Activated T-helper 17 cell treated with anti-CD3 and anti-CD28 coated beads, Interleukin-2, amount 50 U/mL, for 72 hours (primary cell): ENCODE measurements at regions not wholly inside any gene's neighbourhood (a gene's known extent, or its start where the extent isn't known, plus 50 kb on each side); places are given as distances from the start of the nearest gene placed in this dataset.
A peak's percentile ranks its signal among the peaks of the same experiment; 100 is the strongest.

Experiments
- ATAC-seq: fragments of 150-1000 bp; cut with Tn5 transposase; replicated peaks from 2 replicates; pipeline ENCODE4 v1.10.0; 2021; ENCODE audit warnings: mild to moderate bottlenecking, moderate library complexity
- H3K27ac Mint-ChIP-seq: one replicate; pipeline ENCODE4 v1.8.0; 2022; ENCODE audit warnings: mixed read lengths
- H3K27me3 Mint-ChIP-seq: one replicate; pipeline ENCODE4 v1.8.0; 2022; ENCODE audit warnings: mixed read lengths
- H3K36me3 Mint-ChIP-seq: one replicate; pipeline ENCODE4 v1.8.0; 2022; ENCODE audit warnings: low read depth, mild to moderate bottlenecking, mixed read lengths
- H3K4me1 Mint-ChIP-seq: one replicate; pipeline ENCODE4 v1.8.0; 2022; ENCODE audit warnings: mixed read lengths
- H3K4me3 Mint-ChIP-seq: one replicate; pipeline ENCODE4 v1.8.0; 2022; ENCODE audit warnings: mild to moderate bottlenecking, mixed read lengths
- H3K9me3 Mint-ChIP-seq: one replicate; pipeline ENCODE4 v1.8.0; 2022; ENCODE audit warnings: mixed read lengths

DNA sequence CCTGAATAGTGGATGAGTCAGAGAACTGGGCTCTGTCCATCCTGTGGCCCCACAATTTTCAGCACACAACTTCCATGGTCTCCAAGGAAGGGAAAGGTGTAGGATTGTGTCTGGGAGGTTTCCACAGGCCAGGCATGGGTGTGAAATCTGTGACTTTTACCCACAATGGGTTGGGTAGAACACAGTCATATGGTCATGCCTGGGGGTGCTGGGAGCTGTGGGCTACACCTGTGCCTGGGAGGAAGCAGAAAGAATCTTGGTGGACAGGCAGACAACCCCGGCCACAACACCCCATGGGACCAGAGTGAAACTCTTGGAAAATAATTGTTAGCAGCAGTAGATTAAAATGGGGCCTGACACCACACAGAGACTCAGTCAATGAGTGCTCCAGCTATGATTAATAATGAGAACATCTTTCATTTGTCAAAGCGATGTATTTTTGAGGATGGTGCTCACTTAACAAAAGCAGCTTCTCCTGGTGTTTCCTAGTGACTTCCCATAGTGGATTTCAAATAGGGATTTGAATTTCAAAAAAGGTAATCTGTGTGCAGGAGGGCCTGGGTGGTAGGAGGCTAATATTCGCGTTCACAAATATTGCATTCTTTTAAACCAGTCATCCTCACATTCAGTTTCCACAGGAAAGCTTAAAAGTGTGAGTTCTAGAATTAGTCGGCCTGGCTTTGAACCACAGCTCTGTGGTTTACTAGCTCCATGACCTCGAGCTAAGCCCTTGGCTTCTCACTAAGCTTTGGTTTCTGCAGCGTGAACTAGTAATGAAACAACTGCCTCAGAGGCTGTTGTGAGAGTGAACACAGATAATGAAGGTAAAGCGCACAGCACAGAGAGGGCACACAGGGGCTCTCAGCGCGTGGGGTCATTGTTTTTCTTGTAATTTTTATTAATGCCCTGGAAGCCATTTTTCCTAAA, 89.3 kb upstream of the UQCRFS1 start:
- Mint-ChIP-seq H3K27ac (no peak overlapping the region), H3K27me3 (peaks cover 41% of the 10 kb centered on the region), H3K36me3 (no peaks in the 10 kb centered on the region), H3K4me1 (no peaks in the 10 kb centered on the region), H3K9me3 (no peaks in the 10 kb centered on the region), H3K4me3 (no peak overlapping the region)
- peak; percentile 50 for ATAC-seq

DNA sequence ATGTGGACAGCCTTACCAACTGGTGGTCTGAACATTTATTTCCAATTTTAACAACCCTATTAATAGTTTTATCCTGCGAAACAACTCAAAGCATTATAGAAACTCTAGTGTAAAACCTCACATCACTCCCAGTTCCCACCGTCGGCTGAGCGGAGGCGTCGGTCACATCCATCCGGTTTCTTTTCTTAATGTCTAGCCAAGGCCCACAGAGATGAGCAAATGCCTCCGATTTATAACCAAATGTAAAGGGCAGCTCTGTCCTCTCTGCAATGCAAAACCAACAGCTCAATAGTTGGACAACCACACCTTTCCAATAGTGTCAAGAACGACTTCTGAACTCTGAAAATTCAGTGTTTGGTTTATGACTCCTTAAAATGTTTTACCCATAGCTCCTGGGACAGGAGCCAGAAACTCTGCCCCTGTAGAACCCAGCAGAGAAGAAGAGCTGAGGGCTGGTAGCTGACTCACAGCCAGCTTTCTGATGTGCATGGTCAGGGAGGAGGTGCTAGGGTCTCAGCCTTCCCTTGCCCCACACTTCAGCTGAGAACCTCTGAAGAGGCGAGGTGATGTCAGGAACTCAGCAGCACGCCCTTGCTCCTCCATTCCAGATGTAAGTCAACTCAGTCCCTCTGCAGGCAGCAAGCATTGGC, 90.2 kb upstream of the UQCRFS1 start:
- Mint-ChIP-seq H3K9me3 (no peaks in the 10 kb centered on the region), H3K36me3 (no peaks in the 10 kb centered on the region), H3K4me3 (no peak overlapping the region), H3K27ac (no peak overlapping the region), H3K4me1 (no peaks in the 10 kb centered on the region), H3K27me3 (peaks cover 38% of the 10 kb centered on the region)
- no peak for ATAC-seq

DNA sequence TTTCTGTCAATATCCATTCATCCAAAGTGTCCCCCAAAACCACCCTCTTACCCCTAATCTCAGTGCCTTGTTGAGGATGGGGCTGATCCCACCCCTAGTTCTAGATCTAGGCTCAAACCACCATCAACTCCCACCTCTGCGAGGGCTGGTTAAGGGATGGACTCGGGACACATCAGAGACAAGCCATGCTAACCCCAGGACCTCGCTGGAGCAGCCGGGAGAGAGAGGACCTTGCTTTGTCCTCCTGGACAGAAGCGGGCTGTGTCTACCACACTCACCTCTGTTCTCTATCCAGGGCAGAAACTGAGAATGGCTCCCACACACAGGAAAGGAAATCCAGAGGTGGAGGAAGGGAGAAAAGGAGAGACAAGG, 90.8 kb upstream of the UQCRFS1 start:
- ATAC-seq, result no peak
- Mint-ChIP-seq H3K4me1 (no peaks in the 10 kb centered on the region), H3K27ac (no peak overlapping the region), H3K27me3 (peaks cover 42% of the 10 kb centered on the region), H3K36me3 (no peaks in the 10 kb centered on the region), H3K4me3 (no peak overlapping the region), H3K9me3 (no peaks in the 10 kb centered on the region)

DNA sequence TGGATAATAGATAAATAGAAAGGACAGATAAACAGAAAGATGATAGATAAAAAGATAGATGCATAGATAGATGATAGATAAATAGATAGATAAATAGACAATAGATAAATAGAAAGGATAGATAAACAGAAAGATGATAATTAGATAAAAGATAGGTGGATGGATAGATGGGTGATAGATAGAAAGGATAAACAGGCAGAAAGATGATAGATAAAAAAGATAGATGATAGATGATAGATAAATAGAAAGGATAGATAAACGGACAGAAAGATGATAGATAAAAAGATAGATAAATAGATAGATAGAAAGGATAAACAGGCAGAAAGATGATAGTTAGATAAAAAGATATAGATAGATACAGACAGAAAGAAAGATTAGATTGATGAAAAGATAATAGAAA, 92.3 kb upstream of the UQCRFS1 start:
- H3K4me3 Mint-ChIP-seq, result no peak overlapping the region
- H3K9me3 Mint-ChIP-seq, result no peaks in the 10 kb centered on the region
- no peaks in the 10 kb centered on the region for H3K36me3 Mint-ChIP-seq
- H3K4me1 Mint-ChIP-seq, result no peaks in the 10 kb centered on the region
- peaks cover 40% of the 10 kb centered on the region for H3K27me3 Mint-ChIP-seq
- ATAC-seq, result no peak
- H3K27ac Mint-ChIP-seq, result no peak overlapping the region

DNA sequence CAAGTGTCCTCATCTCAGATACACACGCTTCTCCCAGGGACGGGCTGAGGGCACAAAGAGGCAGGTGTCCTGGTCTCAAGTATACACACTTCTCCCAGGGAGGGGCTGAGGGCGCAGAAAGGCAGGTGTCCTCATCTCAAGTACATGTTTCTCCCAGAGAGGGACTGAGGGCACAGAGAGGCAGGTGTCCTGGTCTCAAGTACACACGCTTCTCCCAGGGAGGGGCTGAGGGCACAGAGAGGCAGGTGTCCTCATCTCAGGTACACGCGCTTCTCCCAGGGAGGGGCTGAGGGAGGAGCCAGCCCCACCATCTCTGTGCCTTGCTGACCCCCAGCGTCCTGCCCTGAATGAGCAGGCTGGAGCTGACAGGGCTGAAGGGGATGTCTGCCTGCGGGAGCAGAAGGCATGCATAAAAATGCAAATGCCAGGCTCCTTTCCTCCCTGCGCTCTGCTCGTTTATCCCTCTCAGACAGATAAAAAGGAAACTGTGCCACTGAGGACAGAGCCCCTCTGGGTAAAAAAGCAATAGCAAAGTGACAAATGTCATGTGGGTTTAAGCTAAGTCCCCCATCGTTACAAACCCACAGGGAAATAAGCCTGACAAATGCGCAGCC, 96.1 kb upstream of the UQCRFS1 start:
- no peaks in the 10 kb centered on the region for H3K4me1 Mint-ChIP-seq
- H3K9me3 Mint-ChIP-seq, result no peaks in the 10 kb centered on the region
- no peak for ATAC-seq
- H3K27ac Mint-ChIP-seq, result no peak overlapping the region
- peaks cover 44% of the 10 kb centered on the region for H3K27me3 Mint-ChIP-seq
- no peaks in the 10 kb centered on the region for H3K36me3 Mint-ChIP-seq
- no peak overlapping the region for H3K4me3 Mint-ChIP-seq

DNA sequence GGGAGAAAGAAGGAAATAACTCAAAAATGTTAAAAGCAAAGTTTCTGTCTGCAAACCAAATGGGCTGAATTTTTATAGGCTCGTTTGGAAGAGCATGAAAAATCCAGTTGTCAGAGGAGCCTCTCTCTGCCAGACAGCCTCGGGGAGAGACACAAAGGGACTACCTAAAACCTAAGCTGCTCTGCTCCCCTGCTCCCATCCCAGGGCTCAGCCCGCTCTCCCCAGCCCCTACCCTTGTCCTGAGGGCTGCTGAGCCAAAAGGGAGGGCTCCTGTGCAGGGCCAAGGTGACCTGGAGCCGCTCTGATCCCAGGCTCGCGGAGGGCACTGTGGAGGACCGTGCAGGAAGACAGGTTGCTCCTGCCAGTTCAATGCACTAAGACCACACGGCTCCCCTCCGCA, 96.7 kb upstream of the UQCRFS1 start:
- Mint-ChIP-seq H3K36me3 (no peaks in the 10 kb centered on the region), H3K4me1 (no peaks in the 10 kb centered on the region), H3K27ac (no peak overlapping the region), H3K27me3 (peaks cover 50% of the 10 kb centered on the region), H3K4me3 (no peak overlapping the region), H3K9me3 (no peaks in the 10 kb centered on the region)
- ATAC-seq, result no peak

DNA sequence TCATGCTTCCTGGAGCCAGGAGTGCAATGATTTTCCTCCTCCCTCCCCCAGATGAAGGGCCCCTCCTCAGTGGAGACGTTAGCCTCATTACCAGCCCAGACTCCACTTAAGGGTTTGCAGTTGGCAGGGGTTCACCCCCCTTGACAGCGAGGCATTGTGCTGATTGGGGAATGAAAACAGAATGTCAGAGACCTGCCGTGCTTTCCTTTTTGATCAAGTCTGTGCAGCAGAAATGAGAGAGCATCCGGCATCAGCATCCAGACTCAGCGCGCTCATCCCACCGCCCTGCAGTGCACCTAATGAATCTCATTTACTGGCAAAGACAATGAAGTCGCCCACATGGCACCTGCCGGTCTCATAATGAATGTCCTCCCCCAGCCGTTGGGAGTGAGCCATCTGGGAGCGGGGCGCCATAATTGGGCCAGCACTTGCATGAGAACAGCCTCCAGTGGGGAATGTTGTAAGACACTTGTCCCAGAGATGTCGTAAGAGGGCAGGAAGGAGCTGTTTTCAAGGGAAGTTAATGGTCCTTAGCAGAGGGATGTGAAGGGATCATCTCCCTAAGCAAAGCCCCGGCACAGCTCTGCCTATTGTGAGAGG, 98.3 kb upstream of the UQCRFS1 start:
- Mint-ChIP-seq H3K36me3 (no peaks in the 10 kb centered on the region), H3K4me1 (no peaks in the 10 kb centered on the region), H3K27me3 (peaks cover 41% of the 10 kb centered on the region), H3K9me3 (no peaks in the 10 kb centered on the region), H3K27ac (no peak overlapping the region), H3K4me3 (no peak overlapping the region)
- no peak for ATAC-seq

DNA sequence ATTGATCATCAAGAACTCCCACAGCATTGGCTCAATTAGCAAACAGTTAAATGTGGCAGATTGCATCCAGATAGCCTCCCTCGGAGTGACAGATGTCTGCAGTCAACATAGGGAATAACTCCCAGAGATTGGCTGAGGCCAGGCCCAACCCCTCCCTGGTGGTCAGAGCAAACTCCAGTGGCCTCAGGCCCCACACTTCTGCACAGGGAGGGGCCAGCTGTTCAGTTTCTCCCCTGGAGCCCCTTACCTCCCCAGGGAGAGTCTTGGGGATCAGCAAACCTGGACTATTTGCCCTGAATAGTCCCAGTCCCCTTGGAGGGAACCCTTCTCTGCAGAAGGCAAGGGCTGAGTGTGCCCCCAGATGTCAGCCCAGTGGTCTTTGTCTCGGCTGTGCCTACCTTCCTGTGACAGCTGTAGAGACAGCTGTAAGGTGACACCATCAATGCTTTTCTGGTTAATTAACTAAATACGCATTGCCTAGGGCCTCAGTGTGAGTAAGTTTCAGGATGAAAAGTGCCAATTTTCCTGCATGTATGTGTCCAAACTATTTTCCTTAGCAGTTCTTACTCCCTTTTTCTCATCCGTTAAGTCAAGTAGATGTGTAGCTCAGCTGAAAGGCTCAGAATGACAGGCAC, 102.7 kb upstream of the UQCRFS1 start:
- no peak for ATAC-seq
- H3K27me3 Mint-ChIP-seq, result peaks cover 35% of the 10 kb centered on the region
- no peaks in the 10 kb centered on the region for H3K4me1 Mint-ChIP-seq
- H3K9me3 Mint-ChIP-seq, result no peaks in the 10 kb centered on the region
- H3K27ac Mint-ChIP-seq, result no peak overlapping the region
- no peaks in the 10 kb centered on the region for H3K36me3 Mint-ChIP-seq
- H3K4me3 Mint-ChIP-seq, result no peak overlapping the region

DNA sequence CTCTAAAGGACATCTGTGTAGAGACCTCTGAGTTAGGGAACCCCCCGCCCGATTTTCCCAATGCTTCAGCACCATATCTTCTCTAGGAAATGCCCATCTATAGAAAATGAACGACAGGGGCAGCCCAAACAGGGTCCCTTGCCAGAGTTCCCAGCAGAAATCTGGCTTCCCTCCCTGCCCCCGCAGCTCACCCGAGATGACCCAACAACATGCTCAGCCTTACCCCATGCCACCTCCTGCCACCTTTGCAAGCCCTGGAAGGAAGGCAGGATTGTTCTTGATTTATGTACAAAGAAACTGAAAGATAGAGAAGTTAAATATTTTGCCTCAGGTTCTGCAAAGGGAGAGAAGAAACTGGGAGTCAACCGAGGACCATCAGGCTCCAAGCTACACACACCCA, 105.6 kb upstream of the UQCRFS1 start:
- Mint-ChIP-seq H3K4me3 (no peak overlapping the region), H3K4me1 (no peaks in the 10 kb centered on the region), H3K36me3 (no peaks in the 10 kb centered on the region), H3K27ac (no peak overlapping the region), H3K27me3 (peaks cover 27% of the 10 kb centered on the region), H3K9me3 (no peaks in the 10 kb centered on the region)
- ATAC-seq, result no peak

DNA sequence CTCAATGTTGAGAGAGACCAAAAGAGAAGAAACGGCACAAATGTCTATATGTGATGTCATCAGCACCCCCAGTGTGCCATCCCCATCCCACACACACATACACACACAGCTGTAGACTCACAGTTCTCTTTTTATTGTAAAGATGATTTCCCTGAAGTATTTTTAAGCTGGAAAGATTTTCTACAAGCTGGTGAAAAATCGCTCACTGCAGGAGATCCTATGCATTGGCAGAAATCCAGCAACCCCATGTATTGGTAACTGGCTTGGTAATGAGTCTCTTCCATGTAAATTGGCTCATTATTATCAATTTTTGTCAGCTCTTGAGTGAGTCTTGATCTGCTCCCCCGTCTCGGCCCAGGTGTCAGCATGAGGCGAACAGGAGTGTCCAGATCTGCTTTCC, 107.1 kb upstream of the UQCRFS1 start:
- ATAC-seq, result no peak
- Mint-ChIP-seq H3K4me3 (no peak overlapping the region), H3K27ac (no peak overlapping the region), H3K9me3 (no peaks in the 10 kb centered on the region), H3K27me3 (peaks cover 20% of the 10 kb centered on the region), H3K36me3 (no peaks in the 10 kb centered on the region), H3K4me1 (no peaks in the 10 kb centered on the region)

DNA sequence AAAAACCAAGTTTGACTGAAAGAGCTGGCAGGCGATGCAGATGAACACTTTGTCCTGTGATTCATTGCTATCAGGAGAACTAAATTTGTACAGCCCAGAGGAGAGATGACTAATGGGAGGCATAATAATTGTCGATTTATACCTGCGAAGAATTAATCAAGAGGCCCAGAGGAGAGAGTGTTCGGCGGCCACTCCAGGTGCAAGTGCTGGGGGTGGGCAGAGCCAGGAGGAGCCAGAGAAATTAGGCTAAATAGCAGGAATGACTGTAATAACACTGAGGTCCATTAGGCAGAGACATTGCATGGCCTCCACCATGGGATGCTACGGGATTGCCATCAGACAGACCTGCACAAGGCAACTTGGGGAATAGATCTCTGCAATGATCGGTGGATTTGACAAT, 107.7 kb upstream of the UQCRFS1 start:
- H3K4me3 Mint-ChIP-seq, result no peak overlapping the region
- peaks cover 20% of the 10 kb centered on the region for H3K27me3 Mint-ChIP-seq
- no peaks in the 10 kb centered on the region for H3K9me3 Mint-ChIP-seq
- H3K4me1 Mint-ChIP-seq, result no peaks in the 10 kb centered on the region
- no peaks in the 10 kb centered on the region for H3K36me3 Mint-ChIP-seq
- ATAC-seq, result no peak
- no peak overlapping the region for H3K27ac Mint-ChIP-seq

DNA sequence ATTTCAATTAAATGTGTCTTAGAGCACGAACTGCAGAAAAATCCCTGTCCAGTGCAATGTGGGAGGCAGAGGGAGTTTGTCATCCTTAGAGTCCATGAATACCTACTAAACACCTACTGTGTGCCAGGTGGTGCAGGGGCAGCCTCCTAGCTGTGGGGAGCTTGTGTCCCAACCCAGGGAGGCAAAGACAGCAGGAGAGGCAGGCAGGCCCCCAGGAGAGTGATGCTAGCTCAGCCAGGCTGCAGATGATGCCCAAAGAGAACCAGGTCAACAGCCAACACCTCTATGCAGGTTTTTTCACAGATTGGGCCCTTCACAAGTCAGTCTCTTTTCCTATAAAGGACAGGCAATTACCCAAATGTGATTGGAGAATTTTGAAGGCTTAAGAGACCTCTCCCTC, 108.2 kb upstream of the UQCRFS1 start:
- no peaks in the 10 kb centered on the region for H3K36me3 Mint-ChIP-seq
- no peaks in the 10 kb centered on the region for H3K9me3 Mint-ChIP-seq
- H3K4me3 Mint-ChIP-seq, result no peak overlapping the region
- no peaks in the 10 kb centered on the region for H3K4me1 Mint-ChIP-seq
- peaks cover 20% of the 10 kb centered on the region for H3K27me3 Mint-ChIP-seq
- H3K27ac Mint-ChIP-seq, result no peak overlapping the region
- ATAC-seq, result no peak

DNA sequence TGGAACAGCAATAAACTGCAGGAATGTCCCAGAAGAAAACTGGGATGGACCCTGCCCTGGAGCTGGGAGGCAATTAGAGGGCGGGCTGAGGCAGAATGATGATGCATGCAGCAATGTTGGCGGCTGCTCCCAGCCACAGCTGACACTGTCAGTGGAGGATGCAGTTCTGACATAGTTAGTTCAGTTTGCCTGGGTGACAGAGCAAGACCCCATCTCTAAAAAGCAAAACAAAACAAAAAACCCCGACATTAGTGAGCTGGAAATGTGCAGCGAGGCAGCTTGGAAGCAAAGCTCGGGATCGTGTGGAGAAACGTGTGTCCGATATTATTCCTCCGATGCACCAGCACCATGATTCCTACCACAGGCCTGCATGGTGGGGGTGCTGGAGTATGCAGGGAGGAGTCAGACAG, 110.1 kb upstream of the UQCRFS1 start:
- ATAC-seq, result no peak
- no peak overlapping the region for H3K27ac Mint-ChIP-seq
- H3K4me3 Mint-ChIP-seq, result no peak overlapping the region

DNA sequence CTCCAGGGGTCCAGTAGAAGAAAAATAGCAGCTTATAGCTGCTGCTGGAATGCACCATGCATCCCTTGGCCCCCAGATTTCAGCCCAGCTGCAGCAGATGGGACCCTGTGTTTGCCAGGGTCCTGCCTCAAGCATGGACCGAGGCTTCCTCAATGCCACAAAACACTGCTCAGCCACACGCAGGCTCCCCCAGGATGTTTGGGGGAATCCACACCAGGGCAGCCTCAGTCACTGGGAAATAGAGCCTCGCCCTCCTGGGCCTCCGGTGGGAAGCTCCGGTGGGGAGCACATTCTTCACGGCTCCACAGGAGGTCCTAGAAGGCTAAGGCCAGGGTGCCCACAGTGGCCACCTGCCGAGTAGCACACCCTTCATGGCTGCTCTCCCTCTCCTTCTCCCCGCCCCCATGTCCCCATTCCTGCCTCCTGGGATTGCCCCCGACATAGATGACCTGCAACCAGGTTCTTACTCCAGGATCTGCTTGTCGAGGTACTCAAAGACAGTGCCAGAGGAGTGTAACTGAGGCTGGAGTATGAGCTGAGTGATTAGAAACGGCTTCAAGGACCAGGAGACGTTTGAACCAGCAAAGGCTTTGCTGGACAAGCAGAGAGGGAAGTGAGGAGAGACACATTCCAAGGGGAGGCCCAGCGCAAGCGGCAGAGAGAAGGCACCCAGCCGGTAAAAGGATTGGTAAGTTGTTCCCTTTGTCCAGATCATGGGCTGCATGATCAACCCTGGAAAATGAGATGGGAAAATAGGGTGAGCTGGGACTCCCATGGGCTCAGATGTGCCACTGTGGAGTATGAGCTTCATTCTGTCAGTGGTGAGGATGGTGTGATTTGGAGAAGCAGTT, 110.7 kb upstream of the UQCRFS1 start:
- Mint-ChIP-seq H3K9me3 (peaks cover 8% of the 10 kb centered on the region), H3K36me3 (no peaks in the 10 kb centered on the region), H3K27ac (no peak overlapping the region), H3K4me1 (no peaks in the 10 kb centered on the region), H3K27me3 (peaks cover 29% of the 10 kb centered on the region), H3K4me3 (no peak overlapping the region)
- ATAC-seq, result no peak

More for the DNA sequence above, 110.1 kb upstream of the UQCRFS1 start:
- Mint-ChIP-seq H3K27me3 (peaks cover 26% of the 10 kb centered on the region), H3K9me3 (peaks cover 2% of the 10 kb centered on the region), H3K4me1 (no peaks in the 10 kb centered on the region), H3K36me3 (no peaks in the 10 kb centered on the region)
